SK-N-MC (cell line): ENCODE measurements at regions not wholly inside any gene's neighbourhood (a gene's known extent, or its start where the extent isn't known, plus 50 kb on each side); places are given as distances from the start of the nearest gene placed in this dataset.

Experiments
- DNase-seq: peaks from one replicate; pipeline ENCODE4 v3.0.0-alpha.2; 2011; ENCODE audit warnings: low read depth, low spot score
- H3K27ac ChIP-seq: fragments of 200-600 bp; sonication (generic); 2 replicates; pipeline ENCODE4 v1.5.1; 2016; ENCODE audit warnings: mixed run types
- H3K36me3 ChIP-seq: fragments of 200-600 bp; sonication (generic); 2 replicates; pipeline ENCODE4 v1.6.1; 2017; ENCODE audit warnings: antibody characterized with exemption, low read length, mixed read lengths; ENCODE audit not compliant: insufficient read depth
- H3K4me3 ChIP-seq: fragments of 200-600 bp; sonication (generic); 2 replicates; pipeline ENCODE4 v1.5.1; 2016
- H3K9ac ChIP-seq: fragments of 200-600 bp; sonication (generic); 2 replicates; pipeline ENCODE4 v1.8.0; 2017; ENCODE audit warnings: mixed run types, mixed read lengths; ENCODE audit not compliant: insufficient read length
- H3K9me3 ChIP-seq: fragments of 200-600 bp; sonication (generic); 2 replicates; pipeline ENCODE4 v1.6.1; 2017; ENCODE audit warnings: low read depth, mild to moderate bottlenecking, antibody characterized with exemption, low read length, moderate library complexity, mixed read lengths
- EZH2 ChIP-seq: fragments of 200-600 bp; sonication (generic); IDR thresholded peaks from one replicate; pipeline ENCODE4 v1.6.1; 2017; ENCODE audit warnings: antibody characterized with exemption
- FOXP2 ChIP-seq: optimal IDR thresholded peaks from 2 replicates; pipeline ENCODE3; 2011; ENCODE audit warnings: mild to moderate bottlenecking, moderate library complexity; ENCODE audit not compliant: insufficient read depth; ENCODE audit errors: extremely low read length, control extremely low read depth
- POLR2AphosphoS5 ChIP-seq: IDR thresholded peaks from 2 replicates; pipeline ENCODE4 v1.6.1; 2012; ENCODE audit warnings: mild to moderate bottlenecking, low read depth, low read length, borderline replicate concordance

- Histone ChIP-seq H3K27ac (peak overlapping the region; percentile 96), H3K9ac (no peak overlapping the region), H3K36me3 (no peaks in the 10 kb centered on the region), H3K4me3 (no peak overlapping the region), H3K9me3 (no peaks in the 10 kb centered on the region)
- no peak for DNase-seq
- TF ChIP-seq FOXP2 (no peak), EZH2 (no peak), POLR2AphosphoS5 (no peak)
Measured at GRCh38 chr14:86539361-86540070, 1009.6 kb downstream of the FLRT2 start.

- no peak overlapping the region for H3K4me3 ChIP-seq
- H3K9me3 ChIP-seq: no peaks in the 10 kb centered on the region
- no peak overlapping the region for H3K9ac ChIP-seq
- no peak overlapping the region for H3K27ac ChIP-seq
- DNase-seq: no peak
- no peak for TF ChIP-seq FOXP2
- TF ChIP-seq POLR2AphosphoS5: no peak
- no peak for TF ChIP-seq EZH2
- no peaks in the 10 kb centered on the region for H3K36me3 ChIP-seq
Measured at GRCh38 chr14:86533834-86534233, 1003.9 kb downstream of the FLRT2 start.

GRCh38 chr14:86532219-86532618 is 1002.3 kb downstream of the FLRT2 start:
- no peak overlapping the region for H3K9ac ChIP-seq
- TF ChIP-seq POLR2AphosphoS5: no peak
- TF ChIP-seq FOXP2: no peak
- no peak for TF ChIP-seq EZH2
- no peak overlapping the region for H3K4me3 ChIP-seq
- no peak for DNase-seq
- H3K36me3 ChIP-seq: no peaks in the 10 kb centered on the region
- H3K9me3 ChIP-seq: no peaks in the 10 kb centered on the region
- H3K27ac ChIP-seq: no peak overlapping the region

GRCh38 chr14:86530457-86530856 is 1000.5 kb downstream of the FLRT2 start:
- TF ChIP-seq FOXP2 (no peak), EZH2 (no peak)
- H3K9ac ChIP-seq: no peak overlapping the region
- no peaks in the 10 kb centered on the region for H3K36me3 ChIP-seq
- H3K27ac ChIP-seq: no peak overlapping the region
- DNase-seq: no peak
- no peak overlapping the region for H3K4me3 ChIP-seq
- no peaks in the 10 kb centered on the region for H3K9me3 ChIP-seq

- Histone ChIP-seq H3K4me3 (no peak overlapping the region), H3K27ac (no peak overlapping the region), H3K36me3 (no peaks in the 10 kb centered on the region), H3K9ac (no peak overlapping the region), H3K9me3 (no peaks in the 10 kb centered on the region)
- TF ChIP-seq EZH2: no peak
- no peak for TF ChIP-seq FOXP2
- no peak for TF ChIP-seq POLR2AphosphoS5
- no peak for DNase-seq
Measured at GRCh38 chr14:86527312-86527711, 997.4 kb downstream of the FLRT2 start.

- Histone ChIP-seq H3K27ac (no peak overlapping the region), H3K36me3 (no peaks in the 10 kb centered on the region), H3K9ac (no peak overlapping the region), H3K9me3 (no peaks in the 10 kb centered on the region), H3K4me3 (no peak overlapping the region)
- DNase-seq: no peak
- TF ChIP-seq EZH2 (no peak), POLR2AphosphoS5 (no peak), FOXP2 (no peak)
Measured at GRCh38 chr14:86525673-86526072, 995.7 kb downstream of the FLRT2 start.

- H3K9ac ChIP-seq: no peak overlapping the region
- H3K4me3 ChIP-seq: no peak overlapping the region
- no peak for TF ChIP-seq FOXP2
- no peak for TF ChIP-seq EZH2
- TF ChIP-seq POLR2AphosphoS5: no peak
- DNase-seq: no peak
- H3K27ac ChIP-seq: 0 out of 2 replicates have a peak overlapping the region, but pooled peaks have one; percentile 10
- no peaks in the 10 kb centered on the region for H3K36me3 ChIP-seq
- no peaks in the 10 kb centered on the region for H3K9me3 ChIP-seq
Measured at GRCh38 chr14:86521843-86522242, 991.9 kb downstream of the FLRT2 start.

GRCh38 chr14:86521031-86521730 is 991.2 kb downstream of the FLRT2 start:
- no peak for DNase-seq
- no peak for TF ChIP-seq EZH2
- TF ChIP-seq POLR2AphosphoS5: no peak
- TF ChIP-seq FOXP2: no peak
- Histone ChIP-seq H3K36me3 (no peaks in the 10 kb centered on the region), H3K27ac (peak overlapping the region; percentile 69), H3K9ac (no peak overlapping the region), H3K4me3 (no peak overlapping the region), H3K9me3 (no peaks in the 10 kb centered on the region)
